ENCODE measurements at regions not wholly inside any gene's neighbourhood (a gene's known extent, or its start where the extent isn't known, plus 50 kb on each side); places are given as distances from the start of the nearest gene placed in this dataset.

GRCh38 chr5:27308153-27308552, 269.8 kb upstream of the CDH9 start:
- peak; percentile 59 for DNase-seq

DNA sequence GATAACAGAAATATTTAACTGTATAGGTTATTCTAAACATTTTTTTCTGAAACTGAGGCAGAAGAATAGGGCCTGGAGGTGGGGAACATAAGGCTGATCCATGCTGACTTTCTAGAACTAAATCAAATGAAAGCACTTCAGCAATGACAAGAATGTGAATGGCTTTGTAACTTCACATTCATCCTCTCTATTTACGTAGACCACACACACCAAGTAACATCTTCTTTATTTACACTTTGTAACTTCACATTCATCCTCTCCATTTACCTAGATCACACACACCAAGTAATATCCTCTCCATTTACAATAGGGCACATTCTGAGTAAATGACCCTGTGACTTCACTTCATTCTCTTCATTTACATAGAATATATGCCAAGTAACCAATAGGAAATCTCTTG, 251.8 kb upstream of the CDH9 start:
- peak; percentile 45 for DNase-seq

- no peak for DNase-seq
Measured at GRCh38 chr5:27276119-27276518, 237.7 kb upstream of the CDH9 start.

DNA sequence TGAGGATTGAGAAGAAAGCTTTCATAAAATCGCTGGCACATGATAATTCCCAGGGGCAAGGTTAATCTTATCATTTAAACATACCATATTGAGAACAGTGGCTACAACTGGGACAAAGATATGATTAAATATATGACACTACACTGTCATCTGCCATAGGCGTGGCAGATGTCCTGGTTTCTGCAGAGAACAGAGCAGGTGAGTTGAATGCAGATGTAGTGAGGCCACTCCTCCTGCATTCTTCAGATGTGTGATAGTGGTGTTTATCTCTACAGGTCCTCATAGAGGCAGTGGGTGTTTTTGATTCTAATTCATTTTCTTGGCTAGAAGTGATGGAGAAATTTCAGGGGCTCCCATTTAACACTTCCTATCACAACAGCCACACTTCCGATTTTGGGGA, 237.0 kb upstream of the CDH9 start:
- no peak for DNase-seq

- DNase-seq, result no peak
Measured at GRCh38 chr5:27269766-27270165, 231.4 kb upstream of the CDH9 start.

GRCh38 chr5:27267209-27267824, 228.9 kb upstream of the CDH9 start:
- no peak for DNase-seq

DNA sequence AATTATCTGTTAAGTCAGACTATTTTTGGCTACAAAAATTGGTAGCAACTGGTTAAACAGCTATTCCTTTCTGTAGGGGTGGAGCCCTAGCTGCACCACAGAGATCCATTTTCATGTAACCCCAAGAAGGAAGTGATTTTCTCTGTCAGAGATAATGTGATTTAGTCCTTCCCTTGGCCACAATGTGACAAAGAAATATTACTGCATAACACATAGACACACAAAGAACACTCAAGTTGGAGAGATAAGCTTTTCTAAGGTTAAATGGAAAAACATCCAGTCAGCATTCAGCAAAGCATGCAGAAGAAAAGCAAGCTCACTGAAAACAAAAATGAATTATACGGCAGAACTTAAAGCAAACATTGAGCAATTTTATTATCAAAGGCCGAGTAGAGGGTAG, 227.8 kb upstream of the CDH9 start:
- peak; percentile 72 for DNase-seq

GRCh38 chr5:27257696-27258095, 219.3 kb upstream of the CDH9 start:
- DNase-seq, result no peak

DNA sequence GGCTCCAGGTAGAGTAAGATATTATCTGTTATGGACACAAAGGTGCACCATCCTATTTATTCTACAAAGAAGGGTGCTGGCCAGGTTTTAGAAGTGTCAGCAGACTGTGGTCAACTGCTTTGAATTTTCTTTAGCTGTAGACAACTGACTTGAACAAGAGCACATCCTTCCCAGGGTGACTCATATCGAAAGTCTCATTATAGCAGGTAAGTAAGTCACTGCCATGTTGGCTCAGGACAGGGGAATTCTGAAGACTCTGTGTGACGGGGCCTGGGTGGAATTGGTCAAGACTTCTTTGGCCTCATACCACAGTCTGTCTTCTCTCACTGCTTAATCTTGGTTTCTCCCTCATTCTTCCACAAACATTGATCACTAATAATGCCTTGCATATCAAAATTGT, 214.5 kb upstream of the CDH9 start:
- DNase-seq, result no peak

DNA sequence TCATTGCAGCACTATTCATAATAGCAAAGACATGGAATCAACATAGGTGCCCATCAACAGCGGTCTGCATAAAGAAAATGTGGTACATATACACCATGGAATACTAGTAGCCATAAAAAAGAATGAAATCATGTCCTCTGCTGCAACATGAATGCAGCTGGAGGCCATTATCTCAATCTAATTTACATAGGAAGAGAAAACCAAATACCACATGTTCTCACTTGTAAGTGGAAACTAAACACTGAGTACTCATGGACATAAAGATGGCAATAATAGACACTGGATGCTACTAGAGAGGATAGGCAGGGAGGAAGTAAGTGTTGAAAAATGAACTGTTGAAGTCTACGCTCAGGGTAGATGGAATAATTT, 203.9 kb upstream of the CDH9 start:
- no peak for DNase-seq

GRCh38 chr5:27241564-27242257, 203.3 kb upstream of the CDH9 start:
- DNase-seq, result peak; percentile 99

DNA sequence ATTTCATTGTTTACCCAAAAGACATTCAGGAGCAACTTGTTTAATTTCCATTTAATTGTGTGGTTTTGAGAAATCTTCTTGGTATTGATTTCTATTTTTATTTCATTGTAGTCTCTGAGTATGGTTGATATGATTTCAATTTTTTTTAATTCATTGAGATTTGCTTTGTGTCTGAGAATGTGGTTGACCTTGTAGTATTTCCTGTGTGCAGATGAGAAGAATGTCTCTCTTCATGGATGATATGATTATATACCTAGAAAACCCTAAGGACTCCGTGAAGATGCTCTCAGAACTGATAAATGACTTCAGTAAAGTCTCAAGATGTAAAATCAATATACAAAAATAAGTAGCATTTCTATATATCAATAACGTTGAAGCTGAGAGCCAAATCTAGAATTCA, 202.4 kb upstream of the CDH9 start:
- DNase-seq, result peak; percentile 13

GRCh38 chr5:27234916-27235315, 196.5 kb upstream of the CDH9 start:
- no peak for DNase-seq

DNA sequence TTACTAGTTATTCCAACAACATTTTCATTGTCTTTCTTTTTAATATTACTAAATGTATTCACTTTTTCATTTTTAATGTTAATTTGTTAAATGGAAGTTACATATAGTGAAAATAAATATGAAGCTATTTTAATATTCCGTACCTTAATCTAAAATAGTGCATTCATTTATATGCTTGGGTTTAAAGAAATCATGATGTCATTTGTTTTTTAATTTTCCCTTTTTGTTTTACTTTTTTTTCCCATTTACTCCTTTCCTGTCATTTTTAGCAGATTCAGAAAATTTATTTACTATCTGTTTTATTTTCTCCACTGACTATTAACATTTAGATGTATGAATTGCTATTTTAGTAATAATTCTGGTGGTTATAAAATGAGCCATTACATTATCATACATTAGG, 183.0 kb upstream of the CDH9 start:
- DNase-seq, result no peak

DNA sequence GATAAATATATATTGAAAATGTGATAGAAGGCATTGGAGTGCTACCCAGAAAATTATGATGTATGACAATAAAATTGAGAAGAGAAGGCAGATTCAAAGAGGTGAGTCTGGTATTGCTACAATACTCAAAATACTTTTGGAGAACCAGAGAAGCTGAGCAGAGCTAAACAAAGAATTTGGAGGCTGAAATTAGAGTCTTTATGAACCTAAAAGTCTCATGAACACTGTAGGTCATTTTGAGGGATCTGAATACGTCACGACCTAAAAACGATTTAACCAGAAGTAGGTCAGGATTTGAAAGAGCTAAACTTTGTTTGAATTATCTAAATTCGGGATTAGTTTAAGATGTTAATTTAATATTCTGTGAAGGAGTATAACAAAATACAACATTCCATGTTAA, 182.4 kb upstream of the CDH9 start:
- DNase-seq, result no peak

DNA sequence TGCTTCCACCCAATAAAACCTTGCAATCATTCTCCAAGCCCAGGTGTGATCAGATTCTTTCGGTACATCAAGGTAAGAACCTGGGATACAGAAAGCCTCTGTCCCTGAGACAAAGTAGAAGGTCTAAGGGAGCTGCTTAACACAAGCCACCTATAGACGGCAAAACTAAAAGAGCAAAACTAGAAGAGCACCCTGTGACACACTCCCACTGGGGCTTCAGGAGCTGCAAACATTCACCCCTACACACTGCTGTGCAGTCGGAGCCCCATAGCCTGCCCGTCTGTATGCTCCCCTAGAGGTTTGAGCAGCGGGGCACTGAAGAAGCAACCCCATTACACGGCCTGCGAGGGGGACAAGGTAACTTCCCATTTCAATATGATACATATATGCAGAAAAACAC, 179.6 kb upstream of the CDH9 start:
- DNase-seq, result no peak

DNA sequence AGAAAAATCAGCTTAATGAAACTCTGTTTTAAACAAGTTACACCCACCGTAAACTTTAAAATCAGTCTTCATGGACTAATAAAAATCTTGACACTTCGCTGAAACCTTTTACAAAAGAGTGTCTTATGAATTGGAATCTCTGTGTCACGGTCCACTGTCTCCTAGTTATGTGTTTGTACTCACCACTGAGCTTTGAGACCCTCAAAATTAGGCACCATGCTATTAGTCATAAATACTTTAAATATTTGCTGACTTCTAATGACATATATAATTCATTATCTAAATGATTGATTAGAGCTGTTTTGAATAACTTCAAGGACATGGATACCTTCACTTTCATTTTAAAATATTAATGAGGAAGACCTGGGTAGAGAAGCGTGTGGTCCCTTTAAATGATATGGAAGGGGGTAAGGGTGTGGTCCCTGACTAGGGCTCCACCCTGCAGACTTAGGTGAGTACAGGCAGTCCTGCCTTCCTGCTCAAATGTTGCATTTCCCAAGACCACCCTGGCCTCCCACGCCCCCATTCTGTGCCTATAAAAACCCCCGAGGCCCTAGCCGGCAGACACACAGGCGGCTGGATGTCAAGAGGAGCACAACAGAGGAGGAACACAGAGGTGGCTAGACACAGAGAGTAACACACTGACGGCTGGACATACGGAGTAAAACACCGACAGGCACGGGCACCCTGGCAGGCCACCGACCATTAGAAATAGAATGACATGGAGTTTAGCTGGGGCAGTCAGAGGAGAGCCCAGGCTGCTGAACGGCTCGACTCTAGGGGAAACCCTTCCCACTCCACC, 179.0 kb upstream of the CDH9 start:
- DNase-seq, result no peak

- peak; percentile 58 for DNase-seq
Measured at GRCh38 chr5:27216367-27216950, 178.1 kb upstream of the CDH9 start.

GRCh38 chr5:27208051-27208450, 169.7 kb upstream of the CDH9 start:
- peak; percentile 19 for DNase-seq

DNA sequence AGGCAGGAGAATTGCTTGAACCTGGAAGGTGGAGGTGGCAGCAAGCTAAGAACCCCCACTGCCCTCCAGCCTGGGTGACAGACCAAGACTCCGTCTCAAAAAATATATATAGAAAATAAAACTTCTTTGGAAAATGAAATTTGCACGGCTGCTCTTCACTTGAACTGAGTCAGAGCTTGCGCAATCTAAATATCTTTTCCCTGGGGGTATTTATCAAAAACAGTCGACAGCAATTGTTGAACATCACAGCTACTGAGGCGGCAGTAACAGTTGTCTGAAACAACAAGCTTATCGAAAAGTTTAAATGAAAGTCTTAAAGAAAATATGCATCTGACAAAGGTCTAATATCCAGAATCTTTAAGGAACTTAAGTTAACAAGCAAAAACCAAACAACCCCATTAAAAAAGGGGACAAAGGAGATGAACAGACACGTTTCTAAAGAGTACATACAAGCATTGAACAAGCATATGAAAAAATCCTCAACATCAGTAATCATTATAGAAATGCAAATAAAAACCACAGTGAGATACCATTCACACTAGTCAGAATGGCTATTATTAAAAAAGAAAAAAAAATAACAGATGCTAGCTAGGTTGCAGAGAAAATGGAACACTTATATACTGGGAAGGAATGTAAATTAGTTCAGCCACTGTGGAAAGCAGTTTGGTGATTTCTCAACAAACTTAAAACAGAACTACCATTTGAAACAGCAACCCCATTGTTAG, 153.6 kb upstream of the CDH9 start:
- DNase-seq, result peak; percentile 79

- no peak for DNase-seq
Measured at GRCh38 chr5:27172693-27173092, 134.3 kb upstream of the CDH9 start.

DNA sequence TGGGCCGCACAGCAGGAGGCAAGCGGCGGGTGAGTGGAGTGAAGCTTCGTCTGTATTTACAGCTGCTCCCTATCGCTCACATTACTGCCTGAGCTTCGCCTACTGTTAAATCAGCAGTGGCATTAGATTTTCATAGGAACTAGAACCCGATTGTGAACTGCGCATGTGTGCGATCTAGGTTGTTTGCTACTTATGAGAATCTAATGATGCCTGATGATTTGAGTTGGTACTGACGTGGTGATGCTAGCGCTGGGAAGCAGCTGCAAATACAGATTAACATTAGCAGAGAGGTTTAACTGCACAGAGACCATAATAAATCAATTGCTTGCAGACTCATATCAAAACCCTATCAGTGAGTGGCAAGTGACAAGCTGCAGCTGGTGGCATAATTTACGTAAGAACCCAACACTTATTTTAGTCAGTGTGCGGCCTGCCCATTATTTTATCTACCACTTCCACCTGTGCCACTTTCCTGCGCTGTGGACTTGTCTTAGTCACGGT, 133.4 kb upstream of the CDH9 start:
- no peak for DNase-seq

DNA sequence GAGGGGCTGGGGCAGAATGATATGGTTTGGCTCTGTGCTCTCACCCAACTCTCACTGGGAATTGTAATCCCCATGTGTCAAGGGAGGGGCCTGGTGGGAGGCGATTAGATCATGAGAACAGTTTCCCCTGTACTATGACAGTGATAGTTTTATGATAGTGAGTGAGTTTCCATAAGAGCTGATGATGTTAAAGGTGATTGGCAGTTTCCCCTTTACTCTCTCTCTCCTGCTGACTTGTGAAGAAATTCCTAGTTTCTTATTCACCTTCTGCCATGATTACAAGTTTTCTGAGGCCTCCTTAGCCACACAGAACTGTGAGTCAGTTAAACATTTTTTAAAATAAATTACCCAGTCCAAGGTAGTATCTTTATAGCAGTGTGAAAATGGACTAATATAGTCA, 120.4 kb upstream of the CDH9 start:
- no peak for DNase-seq

Measured in fibroblast of upper back skin (primary cell).